K562 (cell line): ENCODE measurements at regions not wholly inside any gene's neighbourhood (a gene's known extent, or its start where the extent isn't known, plus 50 kb on each side); places are given as distances from the start of the nearest gene placed in this dataset.

Experiments
- ARID4B ChIP-seq: sonication (generic); formaldehyde crosslinking; IDR thresholded peaks from 2 replicates; pipeline ENCODE4 v1.8.0; 2022; ENCODE audit warnings: mild to moderate bottlenecking, missing genetic modification reagents
- CREM ChIP-seq: IDR thresholded peaks from 2 replicates; pipeline ENCODE4 v1.6.1; 2014; ENCODE audit warnings: antibody characterized with exemption, low read depth
- EP400 ChIP-seq: fragments of 450-650 bp; IDR thresholded peaks from 2 replicates; pipeline ENCODE4 v1.6.1; 2017; ENCODE audit warnings: antibody characterized with exemption, mild to moderate bottlenecking, moderate library complexity
- ZNF592 ChIP-seq: fragments of 450-650 bp; IDR thresholded peaks from 2 replicates; pipeline ENCODE4 v1.6.1; 2017; ENCODE audit warnings: antibody characterized with exemption, mild to moderate bottlenecking

GRCh38 chr6:144546807-144547206, 261.7 kb downstream of the UTRN start (continued):
- 0 out of 2 replicates have a peak, but pooled peaks have one; percentile 17 for TF ChIP-seq ZNF592
- peak; percentile 72 for TF ChIP-seq CREM
- 0 out of 2 replicates have a peak, but pooled peaks have one; percentile 19 for TF ChIP-seq EP400
- TF ChIP-seq ARID4B (CRISPR knock-in tag), result no peak
